IMR-90 (cell line): ENCODE measurements at regions not wholly inside any gene's neighbourhood (a gene's known extent, or its start where the extent isn't known, plus 50 kb on each side); places are given as distances from the start of the nearest gene placed in this dataset.

Source experiments
- ATAC-seq: fragments of 200-7000 bp; cut with Tn5 transposase; 2 replicates; pipeline ENCODE4 v1.9.1; 2020; ENCODE audit warnings: low read depth, mild to moderate bottlenecking, moderate library complexity
- BruUV-seq: library from RNA; stranded (reverse); fragments of 400-500 nt; replicated peaks from 2 replicates; lab custom pipeline; 2021; lab: Mats Ljungman, UMichigan
- CTCF ChIA-PET: fragments of 300-600 bp; formaldehyde crosslinking; extraction: SDS; loops from one replicate; lab custom pipeline; 2021; ENCODE audit warnings: antibody characterized with exemption; lab: Yijun Ruan, JAX
- POLR2A ChIA-PET: fragments of 300-600 bp; sonication (Branson Sonifier 250); formaldehyde crosslinking; loops from one replicate; lab custom pipeline; 2022; ENCODE audit warnings: antibody characterized with exemption; ENCODE audit not compliant: unreplicated experiment; lab: Charles Lee
- DNase-seq: peaks from one replicate; pipeline ENCODE4 v3.0.0; 2013
- H2AFZ ChIP-seq: replicated peaks from 2 replicates; pipeline ENCODE3; 2013; ENCODE audit warnings: low read length, mild to moderate bottlenecking; ENCODE audit not compliant: poor library complexity
- H2AK5ac ChIP-seq: 2 replicates; pipeline ENCODE4 v1.6.1; 2013; ENCODE audit warnings: low read depth, low read length, inconsistent platforms
- H2AK9ac ChIP-seq: replicated peaks from 2 replicates; pipeline ENCODE3; 2013; ENCODE audit warnings: mild to moderate bottlenecking, low read depth, low read length, moderate library complexity; ENCODE audit not compliant: poor library complexity
- H2BK120ac ChIP-seq: 2 replicates; pipeline ENCODE4 v1.6.1; 2013; ENCODE audit warnings: low read depth, low read length, inconsistent platforms
- H2BK15ac ChIP-seq: 3 replicates; pipeline ENCODE4 v1.6.1; 2013; ENCODE audit warnings: low read depth, low read length, inconsistent platforms
- H2BK20ac ChIP-seq: 2 replicates; pipeline ENCODE4 v1.6.1; 2013; ENCODE audit warnings: low read depth, mild to moderate bottlenecking, inconsistent platforms, low read length, moderate library complexity
- H2BK5ac ChIP-seq: 2 replicates; pipeline ENCODE4 v1.6.1; 2013; ENCODE audit warnings: mild to moderate bottlenecking, low read depth, low read length, inconsistent platforms; ENCODE audit not compliant: poor library complexity, severe bottlenecking
- H3K14ac ChIP-seq: replicated peaks from 2 replicates; pipeline ENCODE4 v1.6.1; 2013; ENCODE audit warnings: low read depth, low read length, inconsistent platforms
- H3K18ac ChIP-seq: 2 replicates; pipeline ENCODE4 v1.6.1; 2013; ENCODE audit warnings: low read depth, low read length, control low read depth
- H3K23ac ChIP-seq: 2 replicates; pipeline ENCODE4 v1.6.1; 2013; ENCODE audit warnings: low read depth, low read length, inconsistent platforms
- H3K27ac ChIP-seq: 2 replicates; pipeline ENCODE4 v1.5.1; 2013; ENCODE audit warnings: mild to moderate bottlenecking, control low read depth, low read length; ENCODE audit not compliant: insufficient read depth
- H3K27me3 ChIP-seq: 2 replicates; pipeline ENCODE4 v1.6.1; 2013; ENCODE audit warnings: low read length; ENCODE audit not compliant: control insufficient read depth, insufficient read depth
- H3K36me3 ChIP-seq: 2 replicates; pipeline ENCODE4 v1.6.1; 2013; ENCODE audit warnings: low read length, mixed read lengths; ENCODE audit not compliant: control insufficient read depth, insufficient read depth
- H3K4ac ChIP-seq: 2 replicates; pipeline ENCODE4 v1.6.1; 2013; ENCODE audit warnings: low read depth, low read length, inconsistent platforms
- H3K4me1 ChIP-seq: 2 replicates; pipeline ENCODE4 v1.6.1; 2013; ENCODE audit warnings: low read length, mixed read lengths; ENCODE audit not compliant: control insufficient read depth, insufficient read depth
- H3K4me2 ChIP-seq: 2 replicates; pipeline ENCODE4 v1.6.1; 2013; ENCODE audit warnings: low read depth, mild to moderate bottlenecking, control low read depth, low read length, moderate library complexity
- H3K4me3 ChIP-seq: 2 replicates; pipeline ENCODE4 v1.5.1; 2013; ENCODE audit warnings: low read depth, mild to moderate bottlenecking, control low read depth, low read length, moderate library complexity; ENCODE audit not compliant: insufficient read depth
- H3K56ac ChIP-seq: 2 replicates; pipeline ENCODE4 v1.6.1; 2013; ENCODE audit warnings: low read length, inconsistent platforms; ENCODE audit not compliant: insufficient read depth; ENCODE audit errors: extremely low read depth
- H3K79me1 ChIP-seq, 2 experiments: 2 replicates each; pipeline ENCODE4 v1.6.1; 2013; ENCODE audit warnings: low read length in 2 of 2, inconsistent platforms in 1 of 2, low read depth in 1 of 2
- H3K9ac ChIP-seq: 2 replicates; pipeline ENCODE4 v1.6.1; 2013; ENCODE audit warnings: low read depth, low read length, control low read depth
- H3K9me1 ChIP-seq: 2 replicates; pipeline ENCODE4 v1.6.1; 2013; ENCODE audit warnings: low read length, inconsistent platforms; ENCODE audit not compliant: insufficient read depth
- H3K9me3 ChIP-seq: 2 replicates; pipeline ENCODE4 v1.6.1; 2013; ENCODE audit warnings: low read length; ENCODE audit not compliant: control insufficient read depth, insufficient read depth
- H4K20me1 ChIP-seq: 2 replicates; pipeline ENCODE4 v1.6.1; 2013; ENCODE audit warnings: low read length, inconsistent platforms; ENCODE audit not compliant: insufficient read depth
- H4K5ac ChIP-seq: 2 replicates; pipeline ENCODE4 v1.6.1; 2013; ENCODE audit warnings: mild to moderate bottlenecking, low read depth, low read length, control low read depth
- H4K8ac ChIP-seq, 2 experiments: 2 replicates each; pipeline ENCODE4 v1.6.1; 2013; ENCODE audit warnings: low read depth in 2 of 2, low read length in 2 of 2, control low read depth in 1 of 2, inconsistent platforms in 1 of 2
- H4K91ac ChIP-seq: 2 replicates; pipeline ENCODE4 v1.6.1; 2013; ENCODE audit warnings: low read depth, low read length, inconsistent platforms; ENCODE audit not compliant: insufficient read depth
- BHLHE40 ChIP-seq: fragments of 150-350 bp; IDR thresholded peaks from 2 replicates; pipeline ENCODE4 v1.6.1; 2016; ENCODE audit warnings: mild to moderate bottlenecking, low read depth, low read length
- CEBPB ChIP-seq: IDR thresholded peaks from 2 replicates; pipeline ENCODE4 v1.6.1; 2012; ENCODE audit warnings: low read depth, low read length, improper control_type of control experiment
- CHD1 ChIP-seq: IDR thresholded peaks from 2 replicates; pipeline ENCODE4 v1.6.1; 2012; ENCODE audit warnings: low read depth, low read length, improper control_type of control experiment
- MAFK ChIP-seq: IDR thresholded peaks from 2 replicates; pipeline ENCODE4 v1.6.1; 2012; ENCODE audit warnings: low read depth, low read length, improper control_type of control experiment
- MAZ ChIP-seq: IDR thresholded peaks from 2 replicates; pipeline ENCODE4 v1.6.1; 2012; ENCODE audit warnings: low read depth, mild to moderate bottlenecking, low read length, improper control_type of control experiment, moderate library complexity, borderline replicate concordance
- MXI1 ChIP-seq: IDR thresholded peaks from 2 replicates; pipeline ENCODE4 v1.6.1; 2012; ENCODE audit warnings: low read depth, mild to moderate bottlenecking, low read length, moderate library complexity, borderline replicate concordance
- RAD21 ChIP-seq: IDR thresholded peaks from 2 replicates; pipeline ENCODE4 v1.6.1; 2012; ENCODE audit warnings: low read length, improper control_type of control experiment
- RCOR1 ChIP-seq: IDR thresholded peaks from 2 replicates; pipeline ENCODE4 v1.6.1; 2012; ENCODE audit warnings: mild to moderate bottlenecking, low read length, improper control_type of control experiment; ENCODE audit not compliant: insufficient replicate concordance
- RFX5 ChIP-seq: IDR thresholded peaks from 2 replicates; pipeline ENCODE4 v1.8.0; 2012; ENCODE audit warnings: low read depth, mild to moderate bottlenecking, low read length, moderate library complexity
- SMC3 ChIP-seq: fragments of 150-350 bp; IDR thresholded peaks from 2 replicates; pipeline ENCODE4 v1.6.1; 2016; ENCODE audit warnings: low read depth, mild to moderate bottlenecking, antibody characterized with exemption, low read length, moderate library complexity
- WGBS, 2 experiments: methylation state at CpG; one replicate each; pipeline versions ENCODE4 v1.1.5 to v1.1.7; 2013; ENCODE audit warnings: missing lambda C conversion rate in 2 of 2; ENCODE audit not compliant: insufficient read length in 1 of 2; ENCODE audit errors: extremely low coverage in 2 of 2; 5-methylcytosine and 5-hydroxymethylcytosine counted together
- dilution Hi-C: fragments of 300-500 bp; cut with HindIII; formaldehyde crosslinking; loops from one replicate; pipeline ENCODE4 v1.14.3; 2018; ENCODE audit warnings: low sequenced_read_pairs; ENCODE audit not compliant: unreplicated experiment
- in situ Hi-C: fragments of 300-500 bp; cut with MboI; formaldehyde crosslinking; loops from 3 replicates; pipeline ENCODE4 v1.14.3; 2019; ENCODE audit warnings: low sequenced_read_pairs, inconsistent platforms, mixed read lengths
- intact Hi-C: fragments of 100-400 bp; cut with micrococcal nuclease; formaldehyde crosslinking; loops from 2 replicates; pipeline ENCODE4 v1.10.0; 2022
- TF ChIP-seq, protein P1 (sequence below): fragments of 150-350 bp; IDR thresholded peaks from 2 replicates; pipeline ENCODE4 v1.6.1; 2017; ENCODE audit warnings: mild to moderate bottlenecking, antibody characterized with exemption, low read length, low read depth
- TF ChIP-seq, protein P2 (sequence below): fragments of 150-350 bp; IDR thresholded peaks from 2 replicates; pipeline ENCODE4 v1.6.1; 2016; ENCODE audit warnings: low read depth, mild to moderate bottlenecking, low read length, moderate library complexity, borderline replicate concordance

DNA sequence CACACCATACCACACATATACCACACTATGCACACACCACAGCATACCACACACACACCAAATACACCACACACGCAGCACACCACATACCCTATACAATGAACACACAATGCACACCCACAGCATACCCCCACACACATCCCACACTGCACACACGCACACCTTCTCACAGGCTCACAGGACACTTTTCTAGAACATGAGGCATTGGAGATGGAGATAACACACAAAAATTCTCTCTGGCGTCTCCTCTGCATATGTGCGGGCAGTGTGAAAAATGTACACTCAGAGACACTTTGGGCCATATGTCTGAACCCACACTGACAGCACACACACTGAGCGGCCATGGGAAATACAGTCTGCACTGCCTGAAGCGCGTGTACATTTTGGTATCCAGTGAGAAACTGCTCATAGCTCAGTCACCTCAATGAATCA, 278.1 kb downstream of the GADD45G start:
- no peak overlapping the region for H4K91ac ChIP-seq
- H2BK20ac ChIP-seq, result no peak overlapping the region
- ATAC-seq (no peak), DNase-seq (no peak)
- no peak overlapping the region for H3K18ac ChIP-seq
- in situ Hi-C loops (no loop called here), dilution Hi-C loops (no loop called here), intact Hi-C loops (no loop called here)
- H3K27me3 ChIP-seq, result no peaks in the 10 kb centered on the region
- CTCF ChIA-PET, result no interaction called here
- no peaks in the 10 kb centered on the region for H3K9me3 ChIP-seq
- H4K8ac ChIP-seq, result no peak overlapping the region
- H3K9me1 ChIP-seq, result 0 out of 2 replicates have a peak, but pooled peaks cover 10% of the 10 kb centered on the region
- H2AK5ac ChIP-seq, result no peak overlapping the region
- WGBS, 2 experiments, result no CpG with 5 or more reads among the region's 7 CpGs
- no TSS peak for BruUV-seq
- no peak overlapping the region for H3K9ac ChIP-seq
- peak overlapping the region; percentile 5 for H2AFZ ChIP-seq
- no peaks in the 10 kb centered on the region for H3K4me1 ChIP-seq
- H3K27ac ChIP-seq, result no peak overlapping the region
- H3K23ac ChIP-seq, result no peak overlapping the region
- no peak overlapping the region for H2AK9ac ChIP-seq
- TF ChIP-seq, protein P1, sequence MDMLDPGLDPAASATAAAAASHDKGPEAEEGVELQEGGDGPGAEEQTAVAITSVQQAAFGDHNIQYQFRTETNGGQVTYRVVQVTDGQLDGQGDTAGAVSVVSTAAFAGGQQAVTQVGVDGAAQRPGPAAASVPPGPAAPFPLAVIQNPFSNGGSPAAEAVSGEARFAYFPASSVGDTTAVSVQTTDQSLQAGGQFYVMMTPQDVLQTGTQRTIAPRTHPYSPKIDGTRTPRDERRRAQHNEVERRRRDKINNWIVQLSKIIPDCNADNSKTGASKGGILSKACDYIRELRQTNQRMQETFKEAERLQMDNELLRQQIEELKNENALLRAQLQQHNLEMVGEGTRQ, result no peak
- no peak for TF ChIP-seq CEBPB
- TF ChIP-seq MAZ, result no peak
- no peak for TF ChIP-seq RCOR1
- TF ChIP-seq, protein P2, sequence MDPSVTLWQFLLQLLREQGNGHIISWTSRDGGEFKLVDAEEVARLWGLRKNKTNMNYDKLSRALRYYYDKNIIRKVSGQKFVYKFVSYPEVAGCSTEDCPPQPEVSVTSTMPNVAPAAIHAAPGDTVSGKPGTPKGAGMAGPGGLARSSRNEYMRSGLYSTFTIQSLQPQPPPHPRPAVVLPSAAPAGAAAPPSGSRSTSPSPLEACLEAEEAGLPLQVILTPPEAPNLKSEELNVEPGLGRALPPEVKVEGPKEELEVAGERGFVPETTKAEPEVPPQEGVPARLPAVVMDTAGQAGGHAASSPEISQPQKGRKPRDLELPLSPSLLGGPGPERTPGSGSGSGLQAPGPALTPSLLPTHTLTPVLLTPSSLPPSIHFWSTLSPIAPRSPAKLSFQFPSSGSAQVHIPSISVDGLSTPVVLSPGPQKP, result no peak
- TF ChIP-seq RFX5, result no peak
- TF ChIP-seq CHD1, result no peak
- no peak for TF ChIP-seq MXI1
- TF ChIP-seq MAFK, result no peak
- no peak for TF ChIP-seq BHLHE40
- TF ChIP-seq RAD21, result no peak
- TF ChIP-seq SMC3, result no peak
- no peaks in the 10 kb centered on the region for H3K36me3 ChIP-seq
- H2BK15ac ChIP-seq, result no peak overlapping the region
- H3K4ac ChIP-seq, result no peak overlapping the region
- no peak overlapping the region for H4K5ac ChIP-seq
- no peak overlapping the region for H3K56ac ChIP-seq
- no peaks in the 10 kb centered on the region for H3K79me1 ChIP-seq
- POLR2A ChIA-PET, result no interaction called here
- no peak overlapping the region for H2BK120ac ChIP-seq
- peak overlapping the region; percentile 95 for H2BK5ac ChIP-seq
- no peaks in the 10 kb centered on the region for H4K20me1 ChIP-seq
- no peak overlapping the region for H3K4me3 ChIP-seq
- H3K14ac ChIP-seq, result no peak overlapping the region
- no peak overlapping the region for H3K4me2 ChIP-seq
